Mononuclear cell (primary cell): ENCODE measurements at regions not wholly inside any gene's neighbourhood (a gene's known extent, or its start where the extent isn't known, plus 50 kb on each side); places are given as distances from the start of the nearest gene placed in this dataset.

Source experiments
- H3K27me3 ChIP-seq: 2 replicates; pipeline ENCODE4 v1.6.0; 2011; ENCODE audit warnings: low read length, control low read depth; ENCODE audit not compliant: insufficient read depth
- H3K4me1 ChIP-seq: 2 replicates; pipeline ENCODE4 v1.5.1; 2011; ENCODE audit warnings: mild to moderate bottlenecking, low read length, control low read depth; ENCODE audit not compliant: insufficient read depth
- H3K4me3 ChIP-seq: 2 replicates; pipeline ENCODE4 v1.5.1; 2011; ENCODE audit warnings: mild to moderate bottlenecking, low read length, moderate library complexity
- H3K9me3 ChIP-seq: 2 replicates; pipeline ENCODE4 v1.5.1; 2011; ENCODE audit warnings: low read depth, mild to moderate bottlenecking, control low read depth, low read length

DNA sequence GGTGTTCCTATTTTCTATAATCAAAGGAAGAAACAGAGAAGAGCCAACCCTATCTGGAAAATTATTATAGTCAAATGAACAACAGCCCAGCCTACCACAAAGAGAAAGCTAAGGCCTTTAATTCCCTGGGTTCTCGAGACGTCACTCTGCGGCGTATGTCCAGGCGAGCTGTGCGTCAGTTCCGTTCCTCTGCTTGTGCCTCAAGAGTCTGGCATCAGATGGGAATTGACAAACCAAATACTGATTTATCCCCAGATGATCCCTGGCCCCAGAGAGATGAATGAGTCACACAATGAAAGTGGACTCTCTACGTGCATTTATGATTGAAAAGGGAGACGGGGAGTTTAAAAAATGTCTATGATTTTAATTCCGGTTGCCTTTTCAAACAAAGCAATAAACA is 151.6 kb upstream of the PDE10A start:
- H3K27me3 ChIP-seq = peaks cover 14% of the 10 kb centered on the region
- no peaks in the 10 kb centered on the region for H3K9me3 ChIP-seq
- no peaks in the 10 kb centered on the region for H3K4me1 ChIP-seq
- H3K4me3 ChIP-seq = no peak overlapping the region

DNA sequence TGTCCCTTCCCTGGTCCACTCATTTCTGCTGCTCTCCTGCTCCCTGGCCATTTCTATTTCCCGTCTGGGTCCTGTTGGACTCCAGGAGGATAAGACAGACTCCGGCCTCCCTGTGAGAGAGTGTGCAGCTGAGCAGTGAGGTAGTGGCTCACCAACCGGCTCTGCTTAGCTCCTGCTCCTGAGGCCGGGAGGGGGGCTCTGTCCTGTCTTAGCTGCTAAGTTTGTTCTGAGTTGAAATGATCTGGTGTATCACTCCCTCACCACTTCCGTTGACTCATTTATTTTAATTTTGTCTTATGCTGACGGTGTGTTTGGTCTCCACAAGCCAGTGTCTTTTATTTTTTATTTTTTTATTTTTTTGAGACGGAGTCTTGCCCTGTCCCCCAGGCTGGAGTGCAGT is 148.5 kb upstream of the PDE10A start:
- Histone ChIP-seq H3K9me3 (no peaks in the 10 kb centered on the region), H3K4me3 (no peak overlapping the region), H3K27me3 (no peaks in the 10 kb centered on the region), H3K4me1 (no peaks in the 10 kb centered on the region)

DNA sequence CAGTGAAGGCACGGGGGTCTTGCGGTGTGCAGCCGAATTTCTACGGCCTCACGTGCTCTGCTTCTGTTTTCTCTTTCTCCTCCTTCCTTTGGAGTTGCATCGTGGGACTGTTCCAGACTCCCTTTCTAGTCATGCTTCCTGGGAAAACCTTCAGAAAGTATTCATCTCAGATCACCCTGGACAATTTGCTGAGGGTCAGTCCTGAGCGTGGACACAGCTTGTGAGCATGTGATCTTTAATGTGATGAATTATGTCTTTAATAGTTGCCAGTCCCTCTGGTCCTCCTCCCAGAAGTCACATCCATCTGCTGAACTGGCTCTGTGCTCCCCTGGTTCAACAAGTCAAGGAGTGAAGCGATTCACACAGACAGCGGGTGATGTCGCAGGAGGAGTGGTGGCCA is 145.0 kb upstream of the PDE10A start:
- peaks cover 3% of the 10 kb centered on the region for H3K27me3 ChIP-seq
- H3K4me3 ChIP-seq = no peak overlapping the region
- H3K4me1 ChIP-seq = no peaks in the 10 kb centered on the region
- no peaks in the 10 kb centered on the region for H3K9me3 ChIP-seq

DNA sequence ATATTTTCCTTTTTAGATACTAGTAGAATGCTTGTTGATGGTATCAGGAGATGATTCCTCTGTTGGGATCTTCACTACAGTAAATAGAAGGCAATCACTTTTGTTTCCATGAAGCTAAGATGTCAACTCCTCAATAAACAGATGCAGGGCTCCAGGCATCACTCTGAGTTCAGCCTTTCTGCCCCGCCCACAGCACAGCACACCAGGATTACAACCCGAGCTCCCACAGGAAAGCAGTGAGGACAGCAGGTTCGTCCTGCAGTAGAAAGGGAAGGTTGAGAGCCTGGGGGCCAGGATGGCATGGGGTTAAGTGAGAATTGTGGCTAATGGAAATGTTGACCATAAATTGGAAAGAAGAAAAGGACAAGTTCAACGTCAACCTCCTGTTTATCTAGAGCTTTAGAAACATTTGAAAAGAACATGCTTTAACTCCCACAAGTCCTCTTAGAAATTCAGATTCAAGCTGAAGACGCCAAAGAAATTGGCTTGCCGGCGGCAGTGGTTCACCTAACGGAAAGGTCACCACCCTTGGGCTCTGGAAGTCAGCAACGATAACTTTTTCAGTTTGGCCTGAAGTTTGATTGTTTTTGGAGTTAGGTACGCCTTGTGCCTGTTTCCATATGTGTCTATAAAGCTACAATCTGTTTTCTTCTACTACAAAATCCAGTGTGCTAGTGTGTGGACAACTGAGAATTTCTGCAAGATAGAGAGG is 144.4 kb upstream of the PDE10A start:
- Histone ChIP-seq H3K9me3 (no peaks in the 10 kb centered on the region), H3K4me3 (no peak overlapping the region), H3K27me3 (peaks cover 3% of the 10 kb centered on the region), H3K4me1 (no peaks in the 10 kb centered on the region)

DNA sequence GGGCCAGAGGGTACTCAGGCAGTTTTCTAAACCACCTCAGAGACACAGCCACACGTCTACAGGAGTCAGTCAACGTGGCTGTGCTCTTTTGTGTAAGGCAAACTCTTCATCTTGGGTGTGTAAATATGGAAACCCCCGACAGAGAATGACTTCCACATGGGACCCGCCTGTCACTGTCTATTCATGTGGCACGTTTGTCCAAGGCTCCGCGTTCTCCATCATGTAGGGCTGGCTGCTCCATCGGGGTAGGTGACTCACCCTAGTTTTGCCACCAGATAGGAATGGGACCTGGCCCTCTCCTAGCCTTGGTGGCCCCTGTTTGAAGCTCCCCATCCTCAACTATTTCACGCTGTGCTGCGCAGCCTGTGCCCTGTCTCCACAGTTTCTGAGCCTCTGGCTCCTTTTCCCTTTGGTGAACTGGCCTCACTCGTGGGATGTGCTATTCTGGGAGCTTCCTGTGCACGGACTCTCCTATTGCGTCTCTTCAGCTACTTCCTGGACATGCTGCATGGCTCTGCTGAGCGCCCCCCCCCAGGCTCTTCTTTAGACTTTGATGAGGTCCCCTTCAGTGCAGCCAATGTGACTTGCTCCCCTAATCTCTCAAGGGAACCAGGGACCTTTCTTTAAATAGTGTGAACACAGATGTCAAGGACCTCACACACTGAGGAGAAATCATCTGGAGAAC is 143.2 kb upstream of the PDE10A start:
- Histone ChIP-seq H3K27me3 (peaks cover 3% of the 10 kb centered on the region), H3K9me3 (no peaks in the 10 kb centered on the region), H3K4me3 (no peak overlapping the region), H3K4me1 (no peaks in the 10 kb centered on the region)

DNA sequence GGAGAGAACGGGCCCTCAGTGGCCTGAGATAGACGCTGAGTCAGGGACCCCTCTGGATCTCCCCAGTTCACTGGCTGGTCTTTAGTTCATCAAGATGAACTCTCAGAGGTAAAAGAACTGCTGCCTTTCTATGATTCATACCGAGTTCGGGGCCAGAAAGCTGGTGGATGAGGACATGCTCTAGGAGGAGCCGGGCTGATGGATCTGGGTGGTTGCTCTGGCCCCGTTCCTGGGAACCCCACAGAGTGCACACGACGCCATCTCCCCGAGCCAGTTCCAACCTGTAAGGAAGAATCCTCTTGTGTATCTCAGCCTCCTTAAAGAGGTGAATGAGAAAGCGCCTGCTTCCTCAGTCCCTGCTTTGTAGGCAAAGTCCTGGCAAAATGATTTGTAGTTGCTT is 142.6 kb upstream of the PDE10A start:
- no peaks in the 10 kb centered on the region for H3K9me3 ChIP-seq
- peaks cover 3% of the 10 kb centered on the region for H3K27me3 ChIP-seq

DNA sequence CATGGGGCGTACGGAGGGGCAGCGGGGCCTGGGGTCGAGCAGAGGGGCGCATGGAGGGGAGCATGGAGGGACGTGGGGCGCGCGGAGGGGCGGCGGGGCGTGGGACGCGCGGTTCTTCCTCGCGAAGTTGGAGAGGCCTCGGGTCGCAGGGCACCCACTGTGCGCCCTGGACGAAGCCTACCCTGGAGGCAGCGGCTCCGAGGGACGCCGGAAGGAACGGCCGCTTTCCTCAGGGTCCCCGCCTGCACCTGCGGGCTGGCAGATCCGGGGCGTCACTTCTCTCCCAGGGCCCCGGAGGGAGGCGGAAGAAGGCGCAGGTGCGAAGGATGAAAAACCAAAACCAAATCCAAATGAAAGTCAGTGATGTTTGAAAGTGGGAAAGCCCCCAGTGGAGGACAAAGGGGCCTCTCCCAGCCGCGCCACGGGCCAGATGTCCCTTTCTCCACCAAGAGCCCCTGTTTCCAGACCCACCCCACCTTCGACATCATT is 142.1 kb upstream of the PDE10A start:
- Histone ChIP-seq H3K27me3 (peaks cover 3% of the 10 kb centered on the region), H3K4me3 (no peak overlapping the region), H3K4me1 (no peaks in the 10 kb centered on the region), H3K9me3 (no peaks in the 10 kb centered on the region)

More for the DNA sequence above, 142.6 kb upstream of the PDE10A start:
- no peaks in the 10 kb centered on the region for H3K4me1 ChIP-seq
- H3K4me3 ChIP-seq = no peak overlapping the region

DNA sequence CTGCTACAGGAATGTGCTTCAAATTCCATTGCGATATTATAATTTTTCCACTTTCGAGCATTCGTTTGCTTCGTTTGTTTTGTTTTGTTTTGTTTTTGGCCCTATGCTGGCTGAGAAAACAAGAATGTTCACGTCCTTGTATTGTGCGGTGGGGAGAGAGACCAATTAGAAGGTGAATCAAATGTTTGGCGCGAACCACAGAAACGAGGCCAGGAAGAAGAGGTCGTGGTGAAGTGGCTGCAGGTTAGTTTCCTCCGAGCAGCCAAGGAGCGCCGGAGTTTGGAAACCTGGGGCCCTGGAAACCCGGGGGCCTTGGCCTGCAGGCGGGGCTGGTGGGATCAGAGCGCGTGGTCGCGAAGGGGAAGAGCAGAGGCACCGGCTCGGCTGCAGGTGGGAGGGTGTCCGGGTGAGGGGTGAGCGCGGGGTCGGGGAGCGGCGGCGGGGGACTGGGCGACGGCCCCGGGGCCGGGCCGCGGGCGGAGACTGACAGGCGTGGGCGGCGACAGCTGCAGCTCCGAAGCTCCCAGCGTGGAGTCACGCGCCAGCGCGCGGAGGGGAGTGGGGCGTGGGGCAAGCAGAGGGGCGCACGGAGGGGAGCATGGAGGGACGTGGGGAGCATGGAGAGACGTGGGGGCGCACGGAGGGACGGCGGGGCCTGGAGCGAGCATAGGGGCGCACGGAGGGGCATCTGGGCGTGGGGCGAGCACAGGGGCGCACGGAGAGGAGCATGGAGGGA is 141.5 kb upstream of the PDE10A start:
- no peaks in the 10 kb centered on the region for H3K9me3 ChIP-seq
- no peak overlapping the region for H3K4me3 ChIP-seq
- H3K27me3 ChIP-seq = peaks cover 3% of the 10 kb centered on the region
- no peaks in the 10 kb centered on the region for H3K4me1 ChIP-seq

DNA sequence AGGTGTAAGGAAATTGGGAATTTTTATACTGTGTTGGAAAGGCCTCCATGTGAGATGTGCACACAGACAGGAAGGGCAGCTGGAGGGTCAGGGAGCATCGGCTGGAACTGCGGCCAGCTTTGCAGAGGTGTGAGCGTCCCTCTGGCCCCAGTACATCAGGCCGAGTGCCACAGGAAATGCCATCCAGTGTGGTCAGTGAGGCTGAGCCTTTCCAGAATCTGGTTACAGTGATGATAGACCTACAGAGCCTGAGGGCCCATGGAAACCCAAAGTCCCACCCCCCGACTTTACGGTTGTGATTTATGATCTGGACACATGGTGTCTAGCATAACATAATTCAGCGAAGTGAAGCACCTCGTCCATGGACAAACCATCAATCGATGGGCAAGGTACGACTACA is 137.3 kb upstream of the PDE10A start:
- no peak overlapping the region for H3K4me3 ChIP-seq
- no peaks in the 10 kb centered on the region for H3K9me3 ChIP-seq
- H3K27me3 ChIP-seq = peaks cover 3% of the 10 kb centered on the region
- H3K4me1 ChIP-seq = no peaks in the 10 kb centered on the region

DNA sequence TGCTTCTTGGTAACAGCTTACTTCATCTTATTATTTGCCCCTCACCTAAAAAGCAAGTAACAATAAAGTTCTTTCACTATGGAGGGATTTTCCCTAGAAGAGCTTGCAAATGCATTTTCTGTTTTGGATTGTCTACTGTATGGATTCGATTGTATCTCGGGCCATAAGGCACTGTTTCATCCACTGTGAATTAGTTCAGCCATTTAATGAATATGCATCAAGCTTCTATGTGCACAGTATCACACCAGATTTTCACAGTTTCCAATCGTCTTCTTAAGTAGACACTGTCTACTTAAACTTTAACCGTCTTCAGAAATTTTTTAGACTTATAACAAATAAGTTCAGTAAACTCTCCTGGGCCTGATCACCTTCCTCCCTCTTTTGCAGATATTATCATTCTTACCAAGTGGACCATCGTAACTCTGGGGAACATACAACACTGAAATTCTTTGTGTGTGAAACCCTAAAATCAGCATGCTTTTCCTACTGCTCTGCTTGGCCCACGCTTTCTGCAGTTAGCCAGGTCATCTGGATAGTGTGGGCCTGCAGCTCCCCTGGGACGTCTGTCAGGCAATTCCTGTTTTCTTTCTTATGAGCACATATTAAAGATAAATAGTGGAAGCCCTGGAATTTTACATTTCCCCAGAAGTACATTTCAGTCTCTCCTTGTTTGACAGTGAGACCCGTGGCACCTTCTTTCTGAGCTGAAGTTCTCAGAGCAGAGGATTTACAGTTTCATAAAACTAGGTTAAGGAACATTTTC is 136.5 kb upstream of the PDE10A start:
- Histone ChIP-seq H3K27me3 (peaks cover 3% of the 10 kb centered on the region), H3K9me3 (no peaks in the 10 kb centered on the region), H3K4me1 (no peaks in the 10 kb centered on the region), H3K4me3 (no peak overlapping the region)

DNA sequence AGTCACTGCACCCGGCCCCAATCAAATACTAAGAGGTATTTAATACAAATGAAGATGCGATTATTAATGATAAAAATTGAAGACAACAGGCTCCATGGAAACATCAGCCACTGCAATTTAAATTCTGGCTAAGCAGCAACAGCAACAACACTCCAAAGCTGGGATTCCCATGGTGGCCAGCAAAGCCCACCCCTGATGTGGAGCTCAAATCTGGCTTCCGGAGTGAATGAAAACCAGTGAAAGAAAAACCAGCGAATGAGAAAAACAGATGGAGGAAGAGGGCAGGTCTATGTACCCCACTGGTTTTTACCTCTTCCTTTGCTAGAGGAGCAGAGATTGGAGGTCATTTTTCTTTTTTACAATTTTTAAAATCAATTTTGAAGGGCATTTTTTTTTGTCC is 135.9 kb upstream of the PDE10A start:
- H3K4me3 ChIP-seq = no peak overlapping the region
- no peaks in the 10 kb centered on the region for H3K4me1 ChIP-seq
- H3K27me3 ChIP-seq = no peaks in the 10 kb centered on the region
- H3K9me3 ChIP-seq = no peaks in the 10 kb centered on the region

DNA sequence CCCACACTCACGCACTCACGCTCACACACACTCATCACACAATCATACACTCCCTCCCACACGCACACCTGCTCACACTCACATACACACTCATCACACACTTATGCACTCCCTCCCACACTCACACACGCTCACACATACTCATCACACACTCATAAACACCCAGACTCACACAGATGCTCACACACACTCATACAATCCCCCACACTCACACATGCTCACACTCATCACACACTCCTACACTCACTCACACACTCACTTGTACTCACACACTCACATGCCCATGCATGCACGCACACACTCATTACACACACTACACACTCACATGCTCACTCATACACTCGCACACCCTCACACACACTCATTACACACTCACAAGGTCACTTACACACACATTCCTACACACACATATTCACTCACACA is 131.1 kb upstream of the PDE10A start:
- H3K4me1 ChIP-seq = no peaks in the 10 kb centered on the region
- H3K9me3 ChIP-seq = no peaks in the 10 kb centered on the region
- H3K4me3 ChIP-seq = no peak overlapping the region
- H3K27me3 ChIP-seq = no peaks in the 10 kb centered on the region

DNA sequence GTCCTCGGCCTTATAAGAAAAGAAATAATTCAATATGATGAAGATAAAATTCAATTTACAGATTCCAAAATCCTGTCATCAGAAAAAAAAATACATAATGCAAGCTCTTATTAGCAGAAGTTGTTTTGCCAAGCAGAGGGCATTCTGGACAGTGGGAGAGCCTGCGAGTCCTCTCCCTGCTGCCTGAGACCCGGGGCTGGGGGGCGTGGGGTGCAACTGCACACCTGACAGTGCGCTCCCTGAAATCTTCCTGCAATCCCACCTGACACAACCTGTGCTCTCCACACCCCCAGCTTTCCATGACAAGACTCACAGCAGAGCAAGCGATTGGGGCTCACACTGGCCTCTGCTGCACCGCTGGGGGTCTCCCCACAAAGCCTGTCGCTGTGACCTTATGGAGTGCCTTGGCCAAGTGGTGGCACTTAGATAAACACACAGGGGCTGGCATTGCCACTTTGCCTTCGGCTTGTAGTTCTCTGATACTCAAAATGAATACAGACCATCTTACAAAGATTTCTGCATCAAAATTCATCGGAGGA is 130.3 kb upstream of the PDE10A start:
- H3K9me3 ChIP-seq = no peaks in the 10 kb centered on the region
- H3K4me1 ChIP-seq = no peaks in the 10 kb centered on the region
- H3K27me3 ChIP-seq = no peaks in the 10 kb centered on the region
- no peak overlapping the region for H3K4me3 ChIP-seq

DNA sequence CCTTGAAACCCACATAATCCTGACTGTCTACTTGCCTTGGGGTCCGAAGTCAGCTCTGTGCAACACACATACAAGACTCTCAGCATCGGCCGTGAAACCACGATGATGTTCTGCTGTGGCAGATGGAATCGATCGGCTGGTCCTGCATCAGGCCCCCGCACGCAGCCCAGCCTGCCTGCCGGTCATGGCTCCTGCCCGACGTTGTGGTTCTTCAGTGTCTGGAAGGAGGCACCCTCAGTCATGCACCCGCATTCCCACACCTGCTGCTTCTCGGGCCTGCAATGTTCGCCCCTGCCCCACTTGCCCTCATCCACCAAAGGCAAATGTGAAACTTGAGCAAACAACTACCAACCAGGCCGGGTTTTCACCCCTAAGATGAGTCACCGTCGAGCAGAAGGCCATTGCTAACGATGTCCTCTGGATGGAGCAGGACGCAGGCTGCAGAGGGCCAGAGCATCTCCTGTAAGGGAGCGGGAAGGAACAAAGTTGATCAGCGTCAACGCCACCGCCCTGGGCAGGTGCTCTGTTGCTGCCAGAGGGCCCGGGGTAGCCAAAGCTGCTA is 128.9 kb upstream of the PDE10A start:
- Histone ChIP-seq H3K4me1 (no peaks in the 10 kb centered on the region), H3K9me3 (no peaks in the 10 kb centered on the region), H3K27me3 (no peaks in the 10 kb centered on the region), H3K4me3 (no peak overlapping the region)
